Neuronal stem cell (in vitro differentiated cells): ENCODE measurements at regions not wholly inside any gene's neighbourhood (a gene's known extent, or its start where the extent isn't known, plus 50 kb on each side); places are given as distances from the start of the nearest gene placed in this dataset.

Experiments
- DNase-seq: peaks from one replicate; pipeline ENCODE4 v3.0.0-alpha.2; 2013; ENCODE audit warnings: low spot score
- H2AFZ ChIP-seq: one replicate; pipeline ENCODE4 v1.6.1; 2013; ENCODE audit warnings: mild to moderate bottlenecking, low read length, inconsistent platforms
- H2AK5ac ChIP-seq: 2 replicates; pipeline ENCODE4 v1.6.1; 2013; ENCODE audit warnings: low read depth, mild to moderate bottlenecking, inconsistent platforms, low read length, moderate library complexity, mixed read lengths
- H2BK120ac ChIP-seq: 2 replicates; pipeline ENCODE4 v1.6.1; 2013; ENCODE audit warnings: low read depth, mild to moderate bottlenecking, inconsistent platforms, low read length, moderate library complexity, mixed read lengths
- H2BK12ac ChIP-seq: one replicate; pipeline ENCODE4 v1.6.1; 2013; ENCODE audit warnings: low read length, inconsistent platforms
- H2BK15ac ChIP-seq: 2 replicates; pipeline ENCODE4 v1.6.1; 2013; ENCODE audit warnings: mild to moderate bottlenecking, low read length, inconsistent platforms, mixed read lengths
- H2BK5ac ChIP-seq: one replicate; pipeline ENCODE4 v1.6.1; 2013; ENCODE audit warnings: inconsistent platforms, mild to moderate bottlenecking, low read length, moderate library complexity
- H3K14ac ChIP-seq: one replicate; pipeline ENCODE4 v1.6.1; 2013; ENCODE audit warnings: low read length, inconsistent platforms
- H3K18ac ChIP-seq: 2 replicates; pipeline ENCODE4 v1.6.1; 2013; ENCODE audit warnings: low read length, inconsistent platforms
- H3K23ac ChIP-seq: 2 replicates; pipeline ENCODE4 v1.6.1; 2013; ENCODE audit warnings: low read depth, mild to moderate bottlenecking, mixed read lengths, low read length, inconsistent platforms; ENCODE audit not compliant: poor library complexity
- H3K27ac ChIP-seq: replicated peaks from 3 replicates; pipeline ENCODE4 v1.5.1; 2013; ENCODE audit warnings: low read length, inconsistent platforms
- H3K27me3 ChIP-seq, 3 experiments: 2 replicates each; pipeline ENCODE4 v1.6.1; 2013; ENCODE audit warnings: low read length in 3 of 3, mild to moderate bottlenecking in 2 of 3, inconsistent platforms in 1 of 3, low read depth in 1 of 3, mixed read lengths in 1 of 3, moderate library complexity in 1 of 3; ENCODE audit not compliant: control insufficient read depth in 3 of 3, insufficient read depth in 3 of 3
- H3K36me3 ChIP-seq, 2 donors: replicated peaks in 1 of 2; 2 replicates each; pipeline ENCODE4 v1.6.1; 2013; ENCODE audit warnings: low read length in 2 of 2; ENCODE audit not compliant: control insufficient read depth in 2 of 2, insufficient read depth in 2 of 2
- H3K4ac ChIP-seq: 2 replicates; pipeline ENCODE4 v1.6.1; 2013; ENCODE audit warnings: inconsistent platforms, mild to moderate bottlenecking, low read length, moderate library complexity
- H3K4me1 ChIP-seq, 2 donors: 1 replicate in 1 of 2; 2 replicates in 1 of 2; pipeline ENCODE4 v1.6.1; 2013; ENCODE audit warnings: low read length in 2 of 2, low read depth in 1 of 2; ENCODE audit not compliant: control insufficient read depth in 2 of 2, insufficient read depth in 1 of 2
- H3K4me2 ChIP-seq: one replicate; pipeline ENCODE4 v1.6.1; 2013; ENCODE audit warnings: mild to moderate bottlenecking, low read length, inconsistent platforms; ENCODE audit not compliant: insufficient read depth, poor library complexity, severe bottlenecking
- H3K4me3 ChIP-seq, 2 donors: 2 replicates each; pipeline ENCODE4 v1.5.1; 2013; ENCODE audit warnings: low read length in 2 of 2, mild to moderate bottlenecking in 2 of 2, inconsistent platforms in 1 of 2, moderate library complexity in 1 of 2
- H3K79me1 ChIP-seq: one replicate; pipeline ENCODE4 v1.6.1; 2013; ENCODE audit warnings: low read depth, mild to moderate bottlenecking, inconsistent platforms, low read length, moderate library complexity
- H3K9ac ChIP-seq: one replicate; pipeline ENCODE4 v1.6.1; 2013; ENCODE audit warnings: mild to moderate bottlenecking, low read depth, low read length, inconsistent platforms; ENCODE audit not compliant: poor library complexity
- H3K9me3 ChIP-seq, 2 donors: replicated peaks in 1 of 2; 2 replicates each; pipeline versions ENCODE3 to v1.6.1; 2013; ENCODE audit warnings: low read length in 2 of 2, mild to moderate bottlenecking in 2 of 2, inconsistent platforms in 1 of 2, low read depth in 1 of 2, mixed read lengths in 1 of 2, moderate library complexity in 1 of 2; ENCODE audit not compliant: control insufficient read depth in 2 of 2, insufficient read depth in 1 of 2
- H4K8ac ChIP-seq: one replicate; pipeline ENCODE4 v1.6.1; 2013; ENCODE audit warnings: low read depth, mild to moderate bottlenecking, inconsistent platforms, low read length, moderate library complexity
- H4K91ac ChIP-seq: one replicate; pipeline ENCODE4 v1.6.1; 2013; ENCODE audit warnings: low read length, low read depth, mild to moderate bottlenecking, inconsistent platforms; ENCODE audit not compliant: poor library complexity
- WGBS, 2 donors: extraction: QIAGEN DNeasy Blood & Tissue Kit; methylation state at CpG; one replicate each; pipeline ENCODE4 v1.1.7; 2013; ENCODE audit warnings: missing lambda C conversion rate in 2 of 2, mixed read lengths in 1 of 2; ENCODE audit not compliant: insufficient read length in 2 of 2, insufficient replicate concordance in 1 of 2; ENCODE audit errors: extremely low coverage in 2 of 2; 5-methylcytosine and 5-hydroxymethylcytosine counted together

GRCh38 chr5:38154615-38155204 is 103.6 kb upstream of the EGFLAM start:
- no peak for DNase-seq
- no CpG with 5 or more reads among the region's 1 CpG for WGBS, 2 donors
- no peak overlapping the region for H3K27ac ChIP-seq

GRCh38 chr5:38151878-38152277 is 106.5 kb upstream of the EGFLAM start:
- no peak overlapping the region for H3K4ac ChIP-seq

More at GRCh38 chr5:38154615-38155204, 103.6 kb upstream of the EGFLAM start:
- Histone ChIP-seq H2BK12ac (no peak overlapping the region), H3K18ac (no peak overlapping the region), H2BK120ac (no peak overlapping the region), H3K27me3 (no peaks in the 10 kb centered on the region), H2AFZ (no peak overlapping the region), H3K4ac (no peak overlapping the region), H3K9ac (no peak overlapping the region), H3K4me1 (no peaks in the 10 kb centered on the region), H2BK5ac (no peak overlapping the region), H2AK5ac (no peak overlapping the region), H3K79me1 (no peaks in the 10 kb centered on the region), H3K23ac (no peak overlapping the region), H4K91ac (no peak overlapping the region), H3K14ac (no peak overlapping the region), H4K8ac (no peak overlapping the region), H3K9me3 (no peaks in the 10 kb centered on the region), H3K4me3 (no peak overlapping the region), H3K4me2 (no peak overlapping the region), H2BK15ac (no peak overlapping the region), H3K36me3 (no peaks in the 10 kb centered on the region)

GRCh38 chr5:38149815-38150195 is 108.6 kb upstream of the EGFLAM start:
- no peak overlapping the region for H3K4me2 ChIP-seq

More at GRCh38 chr5:38151878-38152277, 106.5 kb upstream of the EGFLAM start:
- no CpG with 5 or more reads among the region's 2 CpGs for WGBS, 2 donors
- Histone ChIP-seq H3K9me3 (no peaks in the 10 kb centered on the region), H3K27me3 (no peaks in the 10 kb centered on the region), H4K91ac (no peak overlapping the region), H2BK12ac (no peak overlapping the region), H3K18ac (no peak overlapping the region), H3K4me1 (no peaks in the 10 kb centered on the region), H3K4me3 (no peak overlapping the region), H4K8ac (no peak overlapping the region), H2BK120ac (no peak overlapping the region), H3K9ac (no peak overlapping the region), H3K36me3 (no peaks in the 10 kb centered on the region), H2AK5ac (no peak overlapping the region), H3K27ac (no peak overlapping the region), H3K14ac (no peak overlapping the region), H2AFZ (no peak overlapping the region), H3K79me1 (no peaks in the 10 kb centered on the region), H2BK15ac (no peak overlapping the region), H2BK5ac (no peak overlapping the region), H3K4me2 (no peak overlapping the region), H3K23ac (no peak overlapping the region)
- no peak for DNase-seq

GRCh38 chr5:38148021-38148625 is 110.2 kb upstream of the EGFLAM start:
- H2BK15ac ChIP-seq, result no peak overlapping the region
- no peaks in the 10 kb centered on the region for H3K4me1 ChIP-seq
- H3K18ac ChIP-seq, result no peak overlapping the region
- no peak overlapping the region for H3K27ac ChIP-seq
- H4K8ac ChIP-seq, result no peak overlapping the region
- no peaks in the 10 kb centered on the region for H3K9me3 ChIP-seq
- no peak overlapping the region for H3K23ac ChIP-seq
- DNase-seq, result no peak
- H3K4me2 ChIP-seq, result no peak overlapping the region
- no peak overlapping the region for H3K9ac ChIP-seq
- H4K91ac ChIP-seq, result no peak overlapping the region
- no peak overlapping the region for H3K4me3 ChIP-seq
- H2BK120ac ChIP-seq, result no peak overlapping the region
- no peaks in the 10 kb centered on the region for H3K36me3 ChIP-seq
- H3K14ac ChIP-seq, result no peak overlapping the region
- H3K27me3 ChIP-seq, result no peaks in the 10 kb centered on the region
- H2AFZ ChIP-seq, result no peak overlapping the region
- H2AK5ac ChIP-seq, result no peak overlapping the region
- H3K4ac ChIP-seq, result no peak overlapping the region
- WGBS, 2 donors, result no CpG with 5 or more reads among the region's 10 CpGs
- H2BK12ac ChIP-seq, result no peak overlapping the region
- H3K79me1 ChIP-seq, result no peaks in the 10 kb centered on the region
- H2BK5ac ChIP-seq, result no peak overlapping the region

More at GRCh38 chr5:38149815-38150195, 108.6 kb upstream of the EGFLAM start:
- Histone ChIP-seq H4K91ac (no peak overlapping the region), H3K36me3 (no peaks in the 10 kb centered on the region), H3K27me3 (no peaks in the 10 kb centered on the region), H2BK5ac (no peak overlapping the region), H3K9ac (no peak overlapping the region), H4K8ac (no peak overlapping the region), H2BK120ac (no peak overlapping the region), H3K27ac (no peak overlapping the region), H2AFZ (no peak overlapping the region), H2BK15ac (no peak overlapping the region), H3K18ac (no peak overlapping the region), H3K4me3 (no peak overlapping the region), H2BK12ac (no peak overlapping the region), H3K14ac (no peak overlapping the region), H3K23ac (no peak overlapping the region), H3K4me1 (no peaks in the 10 kb centered on the region), H3K79me1 (no peaks in the 10 kb centered on the region), H3K9me3 (no peaks in the 10 kb centered on the region), H3K4ac (no peak overlapping the region), H2AK5ac (no peak overlapping the region)
- DNase-seq, result no peak
